ENCODE measurements at regions not wholly inside any gene's neighbourhood (a gene's known extent, or its start where the extent isn't known, plus 50 kb on each side); places are given as distances from the start of the nearest gene placed in this dataset.

DNA sequence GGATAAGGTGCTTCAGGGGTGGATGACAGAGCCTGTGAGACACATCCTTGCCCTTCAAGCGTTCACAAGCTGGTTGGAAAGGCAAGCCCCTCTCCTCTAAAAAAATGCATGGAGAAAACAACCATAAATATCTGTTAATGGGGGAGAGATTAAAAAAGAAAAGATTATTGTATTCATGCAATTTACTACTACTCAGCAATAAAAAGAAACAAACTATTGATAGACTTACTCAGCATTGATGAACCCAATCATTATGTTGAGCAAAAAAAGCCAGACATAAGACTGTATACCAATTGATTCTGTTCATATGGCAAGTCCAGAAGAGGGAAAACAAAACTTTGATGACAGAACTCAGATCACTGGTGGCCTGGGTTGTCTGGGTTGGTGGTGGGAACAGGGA is 138.7 kb upstream of the IRF2BP2 start:
- no peak for DNase-seq

DNA sequence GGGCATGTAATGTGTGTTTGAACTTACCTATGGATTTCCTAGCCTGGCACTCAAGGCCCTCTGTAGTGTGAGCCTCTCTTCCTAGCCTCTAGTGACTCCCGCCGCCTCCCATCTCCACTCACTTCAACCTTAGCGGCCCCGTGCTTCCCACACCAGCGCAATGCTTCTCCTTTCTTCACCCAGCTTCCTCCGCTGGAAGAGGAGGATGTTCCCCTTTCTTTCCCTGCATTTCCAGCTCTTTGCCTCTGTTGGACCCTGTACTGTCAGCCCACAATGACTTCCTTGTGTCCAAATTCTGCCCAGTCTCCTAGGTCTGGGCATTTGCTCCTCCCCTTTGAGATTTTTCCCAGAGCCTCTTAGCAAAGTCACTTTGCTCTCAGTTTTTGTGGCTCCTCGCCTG is 138.1 kb upstream of the IRF2BP2 start:
- DNase-seq: no peak

DNA sequence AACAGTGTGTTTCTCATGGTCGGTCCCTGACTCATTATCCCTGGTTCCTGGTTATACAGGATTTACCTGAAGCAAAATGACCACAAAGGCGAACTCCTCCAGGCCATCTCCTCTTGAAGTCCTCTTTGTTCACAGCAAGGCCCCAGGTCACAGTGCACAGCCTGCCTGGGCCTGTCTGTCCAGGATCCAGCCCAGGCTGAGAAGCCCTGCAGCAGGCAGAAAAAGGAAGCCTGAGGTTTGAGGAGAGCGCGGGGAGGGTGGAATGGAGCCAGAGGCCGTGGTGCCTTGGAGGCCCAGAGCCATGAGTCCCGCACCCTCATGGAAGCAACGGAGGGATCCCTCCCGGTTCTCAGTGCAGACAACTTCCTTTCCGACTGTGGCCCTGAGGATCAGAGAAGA is 136.8 kb upstream of the IRF2BP2 start:
- DNase-seq: no peak

DNA sequence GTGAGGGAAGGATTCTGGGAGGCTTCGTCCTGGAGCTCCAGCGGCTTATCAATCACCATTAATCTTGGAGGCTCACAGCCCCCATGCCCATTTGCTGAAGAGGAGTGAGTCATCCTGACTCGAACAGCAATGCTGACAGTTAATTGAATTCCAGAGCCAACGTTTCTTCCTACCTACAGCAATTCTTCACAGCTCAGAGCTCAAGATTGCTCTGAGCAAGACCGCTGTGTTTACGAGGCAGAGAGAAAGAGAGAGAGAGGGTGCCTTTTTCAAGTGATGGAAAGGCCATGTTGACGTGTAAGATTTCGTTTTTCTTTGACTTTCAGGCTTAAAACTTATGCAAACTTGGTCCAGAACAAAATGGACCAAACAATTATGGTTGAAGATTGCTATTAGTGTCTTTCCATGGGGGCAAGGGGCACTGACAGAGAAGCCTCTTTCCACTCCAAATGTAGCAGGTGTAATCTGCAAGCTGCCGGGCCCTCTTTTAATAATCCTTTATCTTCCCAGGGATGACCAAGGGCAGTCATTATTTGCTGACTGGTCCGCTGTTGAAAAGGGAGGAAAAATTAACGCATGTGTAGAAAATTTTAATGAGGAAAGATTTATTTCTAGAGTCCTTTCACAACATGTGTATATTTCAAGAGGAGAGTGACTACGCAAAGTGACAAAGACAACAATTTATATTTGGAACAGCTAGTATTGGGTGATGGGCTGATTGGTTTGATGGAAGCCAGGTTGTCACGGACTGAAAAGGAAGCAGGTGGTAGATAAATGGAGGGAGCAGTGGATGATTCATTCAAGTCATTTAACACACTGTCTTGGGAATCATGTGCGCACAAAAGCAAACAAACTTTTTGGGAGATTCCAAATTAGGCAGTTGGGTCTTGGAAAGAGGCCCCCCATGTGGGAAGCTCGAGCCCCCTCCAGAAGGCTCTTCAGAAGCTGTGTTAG is 136.1 kb upstream of the IRF2BP2 start:
- no peak for DNase-seq

DNA sequence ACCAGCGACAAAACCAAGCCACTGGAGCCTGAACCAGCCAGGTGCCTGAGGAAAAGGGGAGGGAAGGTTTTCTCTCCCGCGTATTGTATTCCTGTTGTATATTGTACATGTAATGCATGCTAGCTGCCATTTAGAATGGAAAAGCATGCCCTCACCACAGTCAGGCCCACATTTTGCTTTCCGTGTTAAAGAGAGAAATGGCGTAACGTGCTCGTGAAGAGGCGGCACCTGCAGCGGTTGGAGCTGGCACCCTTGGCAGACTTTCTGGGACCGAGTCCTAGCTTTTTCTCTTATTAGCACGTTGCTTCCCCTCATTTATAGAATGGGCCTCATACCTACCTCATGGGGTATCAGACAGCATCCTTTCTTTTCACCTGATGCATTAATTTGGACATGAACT is 135.3 kb upstream of the IRF2BP2 start:
- no peak for DNase-seq

DNA sequence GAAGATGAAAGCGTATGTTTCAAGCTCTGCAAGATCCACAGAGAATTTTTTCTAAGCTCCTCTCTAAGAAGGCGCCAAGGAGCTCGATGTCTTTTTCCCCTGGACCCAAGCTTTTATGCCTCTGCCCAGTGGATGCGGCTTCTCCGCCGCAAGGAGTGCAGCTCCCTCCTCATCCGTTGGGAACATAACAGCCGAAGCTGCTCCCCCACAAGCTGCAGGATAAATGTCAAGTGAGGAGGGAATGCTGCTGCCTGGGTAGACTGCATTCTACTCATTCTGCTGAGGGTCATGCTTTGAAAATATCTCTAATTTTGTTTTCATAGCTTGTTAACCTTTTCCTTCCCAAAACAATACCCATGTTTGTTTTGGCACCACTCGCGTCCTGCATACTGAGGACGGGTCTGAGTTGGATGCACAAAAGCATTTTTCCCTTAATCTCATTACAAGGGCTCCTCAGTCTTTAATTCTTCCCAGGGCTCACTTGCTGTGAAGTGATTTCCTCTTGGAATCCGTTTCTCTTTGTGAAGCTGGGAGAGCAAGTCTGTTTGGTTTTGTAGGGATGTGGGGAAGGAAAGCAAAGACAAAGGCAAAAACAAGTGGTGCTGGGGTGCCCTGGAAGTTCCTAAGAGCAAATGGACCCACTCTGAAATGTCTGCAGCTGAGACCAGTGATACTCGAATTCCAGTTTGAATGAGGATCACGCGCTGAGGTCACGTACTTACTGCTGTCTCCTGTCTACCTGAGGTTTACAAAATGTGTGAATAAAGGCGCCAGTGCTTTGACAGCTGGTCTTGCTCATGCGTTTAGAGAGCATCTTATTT is 134.0 kb upstream of the IRF2BP2 start:
- no peak for DNase-seq

DNA sequence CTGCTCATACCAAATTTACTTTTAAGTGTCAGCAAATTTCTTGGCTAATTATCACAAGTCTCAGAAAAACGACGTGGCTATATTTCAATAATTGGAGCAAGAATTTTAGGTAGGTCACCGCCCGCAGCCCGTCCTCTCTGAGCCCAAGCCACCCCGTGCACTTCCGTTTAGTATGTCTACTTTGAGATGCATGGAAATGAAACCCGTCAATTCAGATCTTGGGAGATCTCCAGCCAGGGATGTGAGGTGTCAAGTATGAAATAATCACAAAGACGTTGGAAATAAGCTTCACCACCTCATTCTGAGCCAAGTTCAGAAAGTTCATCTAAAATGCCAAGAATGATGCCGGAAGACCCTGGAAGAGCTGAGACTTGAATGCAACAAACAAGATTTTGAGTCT is 132.6 kb upstream of the IRF2BP2 start:
- DNase-seq: no peak

DNA sequence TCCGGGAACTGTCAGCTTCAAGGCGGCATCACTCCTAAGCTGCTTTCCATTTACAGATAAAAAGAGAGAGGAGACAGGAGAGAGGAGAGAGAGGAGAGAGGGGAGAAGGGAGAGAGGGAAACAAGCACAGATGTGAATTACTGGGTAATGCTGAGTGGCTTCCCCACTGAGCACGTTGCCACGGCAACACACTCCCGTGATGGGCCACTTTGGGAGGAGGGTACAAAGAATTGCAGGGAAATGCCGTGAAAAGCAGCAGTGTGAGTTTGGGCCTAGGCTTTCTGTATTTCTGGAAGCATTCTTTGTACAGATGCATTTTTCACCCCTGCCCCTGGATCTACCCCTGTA is 128.0 kb upstream of the IRF2BP2 start:
- DNase-seq: no peak

DNA sequence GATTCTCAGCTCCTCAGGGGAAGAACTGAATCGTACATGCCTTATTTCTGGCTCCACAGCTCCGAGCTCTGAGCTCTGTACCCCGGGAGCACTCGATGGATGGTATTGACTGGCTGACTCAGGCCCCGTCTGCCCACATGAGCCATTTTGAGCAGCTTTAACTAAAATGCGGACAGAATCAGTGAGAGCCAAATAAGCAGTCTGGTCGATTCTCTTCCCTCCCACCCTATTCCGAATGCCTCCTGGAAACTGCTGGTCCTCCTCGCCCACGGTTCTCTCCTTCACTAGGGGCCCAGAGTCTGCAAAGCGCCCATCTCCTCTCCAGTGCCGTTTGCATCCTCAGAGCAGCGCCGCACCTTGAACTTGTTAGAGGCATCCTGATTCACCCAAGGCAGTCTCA is 125.9 kb upstream of the IRF2BP2 start:
- no peak for DNase-seq

DNA sequence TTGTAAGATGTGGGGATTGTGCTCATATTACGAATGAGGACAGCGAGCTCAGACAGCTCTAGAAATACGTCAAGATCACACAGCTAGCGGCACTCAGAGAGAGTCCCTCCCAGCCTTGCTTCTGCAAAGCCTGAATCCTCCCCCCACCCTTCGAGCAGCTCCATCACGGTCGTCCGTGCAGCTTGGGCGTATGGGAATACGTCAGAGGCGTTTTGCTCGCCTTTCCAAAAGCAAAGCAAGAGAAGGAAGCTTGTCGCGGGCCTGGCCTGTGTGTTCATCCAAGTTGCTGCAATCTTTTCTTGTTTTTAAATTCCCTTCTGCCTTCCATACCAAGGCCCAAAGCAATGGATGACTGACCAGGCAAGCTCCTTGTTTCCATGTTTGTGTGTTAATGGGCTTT is 125.5 kb upstream of the IRF2BP2 start:
- no peak for DNase-seq

DNA sequence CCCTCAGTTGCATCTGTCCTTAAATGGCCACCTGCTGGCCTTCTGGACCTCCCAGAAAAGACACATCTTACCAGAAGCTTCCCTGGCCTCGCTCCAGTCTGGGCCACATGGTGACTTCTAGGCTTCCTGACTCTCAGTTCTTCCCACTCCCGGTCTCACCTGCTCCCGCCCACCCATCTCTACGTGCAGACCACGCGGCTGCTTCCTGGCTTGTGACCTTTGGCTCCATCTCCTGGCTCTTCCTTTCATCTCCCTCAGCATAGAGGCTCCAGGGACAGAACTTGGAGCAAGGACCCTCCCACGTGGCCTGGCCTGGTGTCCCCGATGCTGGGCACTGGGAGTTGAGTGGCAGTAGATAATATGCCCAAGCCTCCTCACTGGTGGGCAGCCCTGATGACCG is 124.9 kb upstream of the IRF2BP2 start:
- DNase-seq: no peak

DNA sequence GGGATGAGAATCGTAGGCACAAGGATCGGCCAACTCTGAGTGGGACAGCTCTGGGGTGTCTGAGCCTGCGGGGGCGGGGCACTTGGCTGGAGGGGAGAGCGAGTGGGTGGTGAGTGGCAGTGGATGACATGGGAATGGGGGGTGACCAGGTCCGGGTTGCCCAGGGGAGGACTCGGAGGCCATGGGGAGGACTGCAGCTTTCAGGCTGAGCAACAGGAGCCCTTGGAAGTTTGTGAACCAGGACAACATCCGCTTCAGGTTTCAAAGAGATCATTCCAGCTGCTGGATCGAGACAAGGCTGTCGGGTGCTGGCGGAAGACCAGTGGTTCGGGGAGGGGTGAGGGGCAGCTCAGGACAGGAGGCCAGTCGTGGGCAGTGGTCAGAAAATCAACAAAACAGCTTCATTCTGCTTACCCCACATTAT is 124.4 kb upstream of the IRF2BP2 start:
- DNase-seq: no peak

DNA sequence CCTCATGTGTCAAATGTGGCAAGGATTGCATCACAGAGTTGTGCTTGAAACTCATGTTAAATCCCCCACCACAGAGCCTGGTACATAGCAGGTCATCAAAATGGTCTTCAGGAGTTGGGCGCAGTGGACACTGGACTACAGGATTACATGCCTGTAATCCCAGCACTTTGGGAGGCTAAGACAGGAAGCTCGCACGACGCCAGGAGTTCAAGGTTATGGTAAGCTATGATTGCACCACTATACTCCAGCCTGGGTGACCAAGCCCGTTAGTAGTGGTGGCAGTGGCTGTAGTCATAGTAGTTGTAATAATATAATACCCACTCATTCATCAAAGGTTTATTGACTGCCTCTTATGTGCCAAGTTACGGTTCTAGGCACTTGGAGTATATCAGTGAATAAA is 123.4 kb upstream of the IRF2BP2 start:
- no peak for DNase-seq

DNA sequence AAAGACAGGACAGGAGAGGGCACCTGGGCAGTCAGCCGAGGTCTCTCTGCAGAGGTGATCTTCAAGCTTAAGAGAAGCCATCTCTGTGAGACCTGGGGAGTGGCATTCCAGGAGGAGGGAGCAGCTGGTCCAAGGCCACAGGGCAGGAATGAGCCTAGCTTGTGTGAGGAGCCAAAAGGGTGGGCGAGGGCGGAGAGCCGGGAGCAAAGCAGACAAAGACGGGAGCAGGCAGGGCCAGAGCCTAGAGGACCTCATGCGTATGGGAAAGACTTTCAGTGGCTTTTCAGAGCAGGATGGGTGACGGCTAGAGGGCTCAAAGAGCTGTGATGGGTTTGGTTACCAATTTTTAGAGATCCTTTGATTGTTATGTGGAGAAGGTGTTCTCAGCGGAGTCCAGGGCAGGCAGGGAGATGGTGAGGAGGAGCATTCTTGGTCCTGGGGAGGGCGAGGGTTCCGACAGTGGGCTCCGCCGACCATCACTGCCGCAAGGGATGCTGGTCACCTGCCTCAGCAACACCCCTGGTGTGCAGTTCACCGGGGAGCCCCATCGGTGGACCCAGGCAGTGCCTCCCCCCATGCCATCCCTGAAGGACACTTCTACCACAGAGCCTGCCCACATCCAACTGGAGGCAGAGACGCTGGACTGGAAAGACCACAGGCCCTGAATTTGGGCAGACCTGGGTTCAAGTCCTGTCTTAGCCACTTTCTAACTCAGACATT is 122.9 kb upstream of the IRF2BP2 start:
- DNase-seq: no peak

DNA sequence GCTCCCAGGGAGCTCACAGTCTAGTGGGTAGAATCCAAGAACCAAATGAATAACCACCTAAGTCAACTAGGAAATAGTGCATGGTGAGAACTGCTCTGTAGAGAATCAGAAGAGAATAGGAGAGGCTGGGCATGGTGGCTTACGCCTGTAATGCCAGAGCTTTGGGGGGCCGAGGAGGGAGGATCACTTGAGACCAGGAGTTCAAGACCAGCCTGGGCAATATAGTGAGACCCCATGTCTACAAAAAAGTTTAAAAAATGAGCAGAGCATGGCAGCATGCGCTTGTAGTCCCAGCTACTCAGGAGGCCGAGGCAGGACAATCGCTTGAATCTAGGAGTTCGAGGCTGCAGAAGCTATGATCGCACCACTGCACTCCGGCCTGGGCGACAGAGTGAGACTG is 122.3 kb upstream of the IRF2BP2 start:
- DNase-seq: no peak

DNA sequence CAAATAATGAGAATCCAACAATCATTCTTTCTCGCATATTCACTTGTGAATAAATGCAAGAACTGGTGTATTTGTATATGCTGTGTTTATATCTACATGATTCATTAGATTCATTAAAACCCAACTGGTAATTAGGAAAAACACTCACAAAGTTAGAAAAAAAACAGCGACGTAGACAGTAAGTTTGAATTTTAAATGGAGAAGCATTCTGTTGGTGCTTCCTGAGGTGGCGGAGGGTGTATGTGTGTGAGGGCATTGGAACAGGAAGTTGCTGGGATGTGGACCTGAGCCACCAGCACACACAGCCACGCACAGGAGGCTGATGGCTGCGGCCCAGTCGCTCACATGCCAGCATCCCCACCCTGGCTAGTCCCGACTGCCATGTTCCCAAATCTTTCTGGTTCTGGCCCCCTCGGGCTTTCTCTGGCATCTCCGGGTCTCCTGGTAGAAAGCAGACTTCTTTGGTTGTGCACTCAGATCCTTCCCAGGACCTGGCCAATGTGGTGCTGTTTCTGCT is 121.6 kb upstream of the IRF2BP2 start:
- DNase-seq: peak; percentile 34

DNA sequence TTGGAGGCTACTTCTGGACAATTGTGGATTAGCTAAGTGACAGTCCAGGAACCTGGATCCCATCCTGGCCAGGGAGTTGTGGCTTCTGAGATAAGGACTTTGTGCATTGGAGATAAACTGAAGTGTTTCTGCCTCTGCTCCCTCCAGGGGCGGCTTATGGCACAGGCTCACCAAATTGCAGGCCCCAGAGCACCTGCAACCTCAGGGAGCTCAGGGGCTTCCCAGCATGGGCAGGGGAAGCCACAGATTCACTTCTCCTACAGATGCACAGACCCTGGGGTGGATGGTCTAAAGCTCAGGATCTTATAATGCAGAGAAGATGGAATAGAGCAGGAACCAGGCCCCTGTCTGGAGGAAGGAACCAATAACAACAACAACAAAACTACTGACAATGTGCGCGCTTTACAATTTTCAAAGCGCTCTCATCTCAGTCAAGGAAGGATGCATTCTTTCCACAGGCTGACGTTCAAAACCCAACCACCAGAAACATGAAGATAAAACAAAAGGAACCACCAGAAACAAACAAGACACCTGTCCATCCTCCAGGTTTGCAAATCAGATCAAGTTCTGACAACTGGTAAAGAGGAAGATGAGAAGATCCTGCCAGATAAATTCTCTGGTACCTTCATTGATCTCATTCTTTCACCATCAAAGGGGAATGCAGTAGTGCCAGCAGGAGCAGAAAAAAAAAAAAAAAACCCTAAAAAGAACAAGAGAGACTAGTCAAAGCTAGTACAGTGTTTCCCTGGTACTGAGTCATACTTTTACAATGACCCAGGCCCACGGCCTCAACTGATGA is 121.0 kb upstream of the IRF2BP2 start:
- peak; percentile 63 for DNase-seq

DNA sequence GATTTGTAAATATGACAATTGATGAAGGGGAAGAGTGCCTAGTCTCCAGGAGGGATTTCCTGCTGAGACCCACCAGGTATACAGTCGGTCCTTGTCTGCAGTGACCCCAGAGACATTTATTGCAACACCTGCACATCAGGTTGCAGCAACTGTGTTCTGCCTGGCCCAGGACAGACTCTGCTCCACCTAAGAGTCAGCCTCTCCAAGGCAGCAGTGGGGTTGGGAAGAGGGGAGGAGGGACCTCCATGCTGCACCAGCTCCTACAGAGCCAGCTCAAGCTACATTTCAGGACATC is 120.4 kb upstream of the IRF2BP2 start:
- no peak for DNase-seq

DNA sequence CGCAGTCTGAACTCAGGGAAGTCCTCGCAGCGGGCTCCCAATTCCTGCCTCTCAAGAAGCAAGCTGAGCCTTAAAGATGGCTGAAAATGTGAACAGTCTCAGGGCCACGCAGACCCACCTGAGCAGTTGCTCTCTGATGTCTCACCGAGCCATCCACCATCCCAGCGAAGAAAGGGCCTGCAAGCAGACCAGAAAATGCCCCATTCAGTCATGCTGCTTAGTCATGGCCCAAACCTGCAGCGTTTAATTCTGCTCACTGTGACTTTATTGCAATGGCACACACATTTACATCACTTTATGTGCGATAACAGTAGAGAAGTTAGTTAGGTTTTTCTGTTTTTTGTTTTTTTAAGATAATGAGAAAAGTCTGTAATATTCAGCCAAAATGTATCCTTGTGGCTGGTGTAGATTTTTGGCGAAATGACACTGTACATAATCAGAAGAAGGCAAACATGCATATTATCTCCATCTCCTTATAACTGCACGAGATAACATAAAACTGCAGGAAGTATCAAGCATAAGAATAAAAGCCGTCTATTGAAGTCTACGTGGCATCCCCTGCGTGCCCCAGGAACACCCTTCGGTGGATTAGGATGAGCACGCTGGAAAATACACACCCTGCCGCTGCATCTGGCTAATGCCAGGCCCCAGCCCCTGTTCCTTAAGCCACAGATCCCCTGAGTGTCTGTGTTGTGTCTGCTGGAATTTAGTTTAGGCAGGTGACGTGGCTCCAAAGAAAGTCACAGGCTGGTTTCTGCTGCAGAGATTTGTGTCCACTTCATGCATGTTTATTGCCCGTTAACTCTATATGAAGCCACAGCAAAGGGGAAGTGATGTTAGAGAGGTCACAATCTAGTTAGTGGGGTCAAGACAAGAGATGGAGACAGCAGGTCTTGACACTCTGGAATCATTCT is 119.8 kb upstream of the IRF2BP2 start:
- DNase-seq: no peak

DNA sequence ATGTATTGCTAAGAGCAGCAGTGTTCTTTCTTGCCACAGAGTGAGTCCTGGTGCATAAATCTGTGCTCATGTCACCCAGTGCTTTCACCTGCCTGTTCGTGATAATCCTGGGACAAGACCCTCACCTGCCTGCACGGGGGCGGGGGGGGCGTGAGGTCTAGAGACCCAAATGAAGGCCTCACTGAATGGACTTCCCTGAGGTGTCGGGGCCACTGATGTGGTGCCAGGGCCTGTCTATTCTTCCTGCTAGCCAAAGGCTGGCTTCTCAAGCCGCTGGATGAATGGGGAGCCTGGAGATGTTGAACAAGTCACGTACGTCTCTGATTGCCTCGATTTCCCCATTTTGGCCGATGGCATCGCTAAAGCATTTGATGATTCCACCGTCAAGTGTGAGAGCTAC is 118.8 kb upstream of the IRF2BP2 start:
- no peak for DNase-seq

Data from CD4-positive, alpha-beta T cell treated with Interleukin-17A for 4 hours (primary cell).